Testis (tissue), 2 donors: ENCODE measurements at regions not wholly inside any gene's neighbourhood (a gene's known extent, or its start where the extent isn't known, plus 50 kb on each side); places are given as distances from the start of the nearest gene placed in this dataset.

Source experiments
- CTCF ChIP-seq, 3 experiments: fragments of 450-650 bp in 2 of 3; fragments of 200-600 bp in 1 of 3; sonication (generic) in 1 of 3; IDR thresholded peaks; one replicate each; pipeline ENCODE4 v1.5.1; 2016 to 2019; ENCODE audit warnings: antibody characterized with exemption in 3 of 3, mild to moderate bottlenecking in 2 of 3, moderate library complexity in 1 of 3
- POLR2A ChIP-seq: fragments of 450-650 bp; IDR thresholded peaks from one replicate; pipeline ENCODE4 v1.6.1; 2017; ENCODE audit warnings: antibody characterized with exemption, mild to moderate bottlenecking, moderate library complexity

- no peak for TF ChIP-seq CTCF (IDR thresholded peaks at IDR 0.05)
- TF ChIP-seq POLR2A = no peak
Measured at GRCh38 chr3:67848299-67848698, 193.9 kb upstream of the SUCLG2 start.
